ENCODE measurements at regions not wholly inside any gene's neighbourhood (a gene's known extent, or its start where the extent isn't known, plus 50 kb on each side); places are given as distances from the start of the nearest gene placed in this dataset.

- TF ChIP-seq POLR2AphosphoS5 (IDR thresholded peaks at IDR 0.05) (no peak), CTCF (IDR thresholded peaks at IDR 0.05 in 8 of 11, conservative IDR thresholded peaks at IDR 0.05 in 3 of 11) (no peak), POLR2A (IDR thresholded peaks at IDR 0.05) (no peak)
Measured at GRCh38 chr13:97648171-97648880, 214.4 kb downstream of the RAP2A start.
